T-helper 1 cell (primary cell): ENCODE measurements at regions not wholly inside any gene's neighbourhood (a gene's known extent, or its start where the extent isn't known, plus 50 kb on each side); places are given as distances from the start of the nearest gene placed in this dataset.
A peak's percentile ranks its signal among the peaks of the same experiment; 100 is the strongest.
"Not testable (repeated sequence)": the region's sequence is repeated elsewhere in the genome, so short reads cannot be mapped to it uniquely, and the experiment has no call there.

Experiments
- DNase-seq, 5 donors: peaks; one replicate each; pipeline ENCODE4 v3.0.0-alpha.2; 2012 to 2020

DNA sequence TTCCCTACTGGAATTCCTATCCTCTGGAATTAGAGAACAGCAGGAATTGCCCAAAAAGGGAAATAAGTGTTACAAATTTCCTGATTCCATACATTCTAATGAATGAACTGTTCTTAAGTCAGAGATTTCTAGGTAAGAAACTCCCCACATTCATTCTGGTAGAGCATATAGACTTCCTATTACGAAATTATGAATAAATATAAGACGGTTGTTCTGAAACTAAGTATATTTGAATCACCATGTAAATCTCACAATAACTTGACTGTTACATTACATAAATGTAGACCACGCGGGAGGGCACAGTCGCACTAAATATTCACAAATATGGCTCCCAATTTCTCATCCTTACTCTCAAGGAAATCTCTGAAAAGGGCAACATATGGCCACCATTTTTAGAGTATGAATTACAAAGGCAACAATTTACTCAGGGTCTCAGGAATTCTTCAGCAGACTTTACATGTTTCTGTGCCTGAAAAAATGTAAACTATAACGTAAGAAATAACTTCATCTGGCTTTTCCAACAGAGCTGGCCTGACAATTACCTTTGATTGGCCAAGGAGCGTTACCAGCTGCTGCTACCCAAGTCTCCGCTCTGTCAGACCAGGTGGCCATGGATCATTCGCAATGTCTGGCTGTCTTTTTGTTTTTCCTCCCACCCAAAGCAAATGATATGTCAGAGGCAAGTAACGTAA is 115.8 kb downstream of the MPP7 start:
- no peak for DNase-seq

- no peak for DNase-seq
Measured at GRCh38 chr10:28186461-28186860, 116.4 kb downstream of the MPP7 start.

DNA sequence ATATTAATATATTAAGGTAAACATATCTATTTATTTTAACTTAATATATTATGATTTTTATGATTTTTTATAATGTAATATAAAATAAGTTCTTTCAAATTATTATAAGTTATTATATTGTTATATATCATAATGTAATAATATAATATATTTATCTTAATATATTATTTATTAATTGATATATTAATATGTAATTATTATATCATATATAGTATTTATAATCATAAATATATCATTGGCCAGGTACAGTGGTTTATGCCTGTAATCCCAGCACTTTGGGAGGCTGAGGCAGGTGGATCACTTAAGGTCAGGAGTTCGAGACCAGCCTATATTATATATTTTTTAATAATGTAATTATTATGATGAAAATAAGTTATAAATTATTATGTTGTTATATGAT is 118.1 kb downstream of the MPP7 start:
- DNase-seq: no peak

- no peak for DNase-seq
Measured at GRCh38 chr10:28181478-28182096, 121.3 kb downstream of the MPP7 start.

- no peak for DNase-seq
Measured at GRCh38 chr10:28180654-28181053, 122.2 kb downstream of the MPP7 start.

GRCh38 chr10:28179743-28180099 is 123.1 kb downstream of the MPP7 start:
- no peak for DNase-seq

- peak in 2 of 5 donors; percentile 29 to 65 for DNase-seq
Measured at GRCh38 chr10:28179006-28179742, 123.7 kb downstream of the MPP7 start.

GRCh38 chr10:28177944-28178637 is 124.8 kb downstream of the MPP7 start:
- peak in 2 of 5 donors; percentile 2 to 61 for DNase-seq

DNA sequence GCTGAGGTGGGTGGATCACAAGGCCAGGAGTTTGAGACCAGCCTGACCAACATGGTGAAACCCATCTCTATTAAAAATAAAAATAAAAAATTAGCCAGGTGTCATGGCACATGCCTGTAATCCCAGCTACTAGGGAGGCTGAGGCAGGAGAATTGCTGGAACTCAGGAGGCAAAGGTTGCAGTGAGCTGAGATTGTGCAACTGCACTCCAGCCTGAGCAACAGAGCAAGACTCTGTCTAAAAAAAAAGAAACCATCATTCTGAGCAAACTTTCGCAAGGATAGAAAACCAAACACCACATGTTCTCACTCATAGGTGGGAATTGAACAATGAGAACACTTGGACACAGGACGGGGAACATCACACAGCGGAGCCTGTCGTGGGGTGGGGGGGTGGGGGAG is 126.4 kb downstream of the MPP7 start:
- DNase-seq: not testable (repeated sequence)

- no peak for DNase-seq
Measured at GRCh38 chr10:28172223-28172610, 130.6 kb downstream of the MPP7 start.

DNA sequence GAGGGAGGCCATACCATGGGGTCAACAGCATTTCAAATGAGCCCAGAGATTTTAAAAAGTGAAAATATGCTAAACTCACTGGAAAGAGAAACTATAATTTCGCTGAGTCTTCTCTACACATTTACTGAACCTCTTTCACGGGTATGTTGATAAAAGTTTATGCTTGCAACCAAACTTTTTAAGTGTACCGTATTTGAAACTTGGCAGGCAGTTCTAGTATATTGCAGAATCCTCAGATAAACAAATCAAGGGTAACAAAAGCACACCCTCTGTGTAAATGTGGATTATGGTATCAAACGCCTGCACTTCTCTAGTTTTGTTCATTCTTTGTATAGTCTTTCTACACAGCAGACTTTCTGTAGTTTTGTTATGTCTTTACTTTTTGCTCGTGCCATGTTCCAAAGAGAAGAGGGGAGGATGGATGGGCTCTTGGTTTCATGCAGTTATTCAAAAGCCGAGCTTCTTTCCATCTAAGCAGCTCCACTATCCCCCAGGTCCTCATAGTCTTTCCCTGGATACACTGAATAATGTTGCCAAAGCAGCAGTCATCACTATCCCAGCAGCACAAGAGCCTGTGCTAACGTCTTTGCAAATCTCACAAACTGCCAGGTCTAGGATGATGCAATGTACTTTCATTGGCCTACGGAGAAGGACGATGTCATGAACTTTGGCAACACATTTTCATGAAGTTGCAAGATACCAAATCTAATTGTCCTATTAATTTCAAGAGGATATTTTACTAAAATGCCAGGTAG is 131.2 kb downstream of the MPP7 start:
- no peak for DNase-seq

GRCh38 chr10:28169525-28169924 is 133.3 kb downstream of the MPP7 start:
- DNase-seq: no peak

- no peak for DNase-seq
Measured at GRCh38 chr10:28160866-28161405, 141.9 kb downstream of the MPP7 start.

DNA sequence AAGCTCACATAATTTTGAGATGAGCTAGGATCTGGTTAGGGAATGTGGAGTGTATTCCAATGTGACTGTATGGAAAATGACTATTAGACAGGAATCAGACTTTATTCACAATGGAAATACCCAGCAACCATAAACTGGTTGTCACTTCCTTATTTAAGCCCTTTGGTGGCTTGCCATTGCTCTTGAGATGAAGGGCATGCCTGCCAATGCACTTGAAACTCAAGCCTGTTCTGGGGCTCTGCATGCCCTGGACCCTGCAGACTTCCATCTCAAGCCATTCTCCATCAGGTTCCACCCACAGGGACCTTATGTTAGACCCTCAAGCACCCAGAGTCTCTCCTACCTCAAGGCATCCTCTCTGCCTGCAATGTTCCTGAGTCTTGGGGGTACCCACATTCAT is 145.5 kb downstream of the MPP7 start:
- DNase-seq: no peak

DNA sequence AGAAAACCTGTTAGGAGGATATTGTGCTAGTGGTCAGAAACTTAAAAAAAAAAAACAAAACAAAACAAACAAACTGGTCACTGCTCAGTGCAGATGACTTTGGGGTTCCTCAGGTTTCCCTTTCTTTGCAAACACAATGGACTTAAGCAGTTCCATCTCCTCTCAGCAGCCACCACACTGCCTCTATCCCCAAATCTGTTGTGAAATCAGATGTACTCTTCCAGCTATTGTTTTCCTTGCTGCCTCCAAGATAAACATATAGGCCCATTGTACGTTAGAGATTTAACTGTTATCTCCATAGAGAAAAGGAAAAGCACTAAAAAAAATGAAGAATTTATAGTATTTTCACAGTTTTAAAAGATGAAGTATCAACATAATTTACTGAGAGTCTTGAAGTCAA is 147.1 kb downstream of the MPP7 start:
- DNase-seq: no peak

DNA sequence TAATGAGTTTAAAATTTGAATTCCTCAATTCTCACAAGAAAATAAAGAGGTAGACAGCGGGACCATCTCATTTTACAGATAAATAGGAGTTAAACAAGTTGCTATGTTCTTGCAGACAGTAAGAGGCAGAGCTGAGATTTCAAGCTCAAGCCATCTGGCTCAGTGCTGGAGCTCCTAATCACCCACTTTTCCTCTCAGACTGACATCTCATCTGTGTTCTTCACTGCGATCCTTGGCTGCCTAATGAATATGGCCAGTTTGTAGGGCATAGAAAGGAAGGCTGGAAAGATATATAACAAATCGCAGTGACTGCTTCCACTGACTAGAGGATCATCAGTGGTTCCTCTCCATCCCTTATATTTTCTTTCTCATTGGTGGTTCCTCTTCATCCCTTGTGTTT is 151.2 kb downstream of the MPP7 start:
- DNase-seq: no peak

DNA sequence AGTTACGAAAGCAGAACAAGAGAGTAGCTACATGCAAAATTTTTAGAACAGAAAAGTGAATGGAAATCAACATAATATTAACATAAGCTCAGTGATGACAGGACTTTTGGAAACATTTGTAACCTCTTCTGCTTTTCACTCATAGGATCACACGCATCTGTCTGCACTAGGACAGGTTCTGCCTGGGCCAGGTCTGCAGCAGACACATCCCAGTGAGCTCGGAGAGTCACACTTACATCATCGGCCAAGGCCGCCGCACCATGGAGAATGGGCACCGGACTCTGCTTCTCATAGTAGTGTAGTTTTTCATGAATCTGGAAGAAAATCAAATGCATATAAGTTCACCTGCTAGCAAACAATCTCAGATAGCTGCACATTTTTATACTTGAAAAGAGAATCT is 150.9 kb upstream of the ODAD2 start:
- DNase-seq: no peak

DNA sequence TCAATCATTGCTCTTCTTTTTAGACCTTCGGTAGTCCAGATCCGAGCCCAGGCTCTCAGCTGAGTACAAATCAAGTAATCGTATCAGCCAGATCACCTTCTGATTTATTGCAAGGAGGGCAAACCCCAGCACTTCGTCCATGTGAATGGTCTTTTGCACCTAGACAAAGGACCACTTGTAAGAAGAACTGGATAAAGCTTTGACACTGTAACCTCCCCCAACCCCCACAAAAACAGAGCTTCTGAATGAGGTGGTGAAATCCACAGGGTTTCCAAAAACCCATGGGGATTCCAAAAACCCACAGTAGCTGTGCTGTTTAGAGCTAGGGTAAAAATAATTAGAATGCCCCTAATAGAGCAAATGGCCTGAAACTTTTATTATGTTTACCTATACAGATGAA is 148.8 kb upstream of the ODAD2 start:
- DNase-seq: no peak

DNA sequence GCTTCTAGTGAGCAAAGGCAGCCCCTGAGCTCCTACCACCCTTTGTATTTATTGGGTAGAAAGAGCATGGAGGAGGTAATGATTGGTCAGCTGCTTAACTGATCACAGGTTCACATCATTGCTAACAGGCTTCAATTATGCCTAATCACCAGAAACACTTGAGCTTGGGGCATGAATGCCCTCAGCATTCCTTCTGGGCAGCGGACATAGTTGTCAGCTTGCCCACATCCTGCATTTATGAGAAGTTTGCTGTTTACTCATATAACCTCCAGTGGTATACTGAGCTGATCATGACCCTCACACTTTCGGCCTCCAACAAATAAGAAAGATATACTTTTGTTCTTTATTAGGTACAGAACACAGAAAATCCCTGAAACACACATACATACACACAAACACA is 140.3 kb upstream of the ODAD2 start:
- DNase-seq: no peak

- DNase-seq: no peak
Measured at GRCh38 chr10:28137907-28138880, 139.3 kb upstream of the ODAD2 start.

- no peak for DNase-seq
Measured at GRCh38 chr10:28135258-28135657, 136.4 kb upstream of the ODAD2 start.
